Activated naive CD4-positive, alpha-beta T cell treated with anti-CD3 and anti-CD28 coated beads, Interleukin-2, amount 50 U/mL, for 24 hours (primary cell): ENCODE measurements at regions not wholly inside any gene's neighbourhood (a gene's known extent, or its start where the extent isn't known, plus 50 kb on each side); places are given as distances from the start of the nearest gene placed in this dataset.

Experiments
- H3K27ac Mint-ChIP-seq: one replicate; pipeline ENCODE4 v1.8.0; 2021; ENCODE audit warnings: mild to moderate bottlenecking, mixed read lengths
- H3K27me3 Mint-ChIP-seq: one replicate; pipeline ENCODE4 v1.8.0; 2021; ENCODE audit warnings: mixed read lengths
- H3K36me3 Mint-ChIP-seq: one replicate; pipeline ENCODE4 v1.8.0; 2021; ENCODE audit warnings: mixed read lengths
- H3K4me1 Mint-ChIP-seq: one replicate; pipeline ENCODE4 v1.8.0; 2021; ENCODE audit warnings: mixed read lengths
- H3K4me3 Mint-ChIP-seq: one replicate; pipeline ENCODE4 v1.8.0; 2021; ENCODE audit warnings: mild to moderate bottlenecking, mixed read lengths
- H3K9me3 Mint-ChIP-seq: one replicate; pipeline ENCODE4 v1.8.0; 2021; ENCODE audit warnings: mixed read lengths

GRCh38 chr9:95648225-95648624, 131.5 kb upstream of the PTCH1 start:
- H3K9me3 Mint-ChIP-seq: no peaks in the 10 kb centered on the region
- H3K36me3 Mint-ChIP-seq: no peaks in the 10 kb centered on the region
- H3K4me1 Mint-ChIP-seq: no peaks in the 10 kb centered on the region
- no peaks in the 10 kb centered on the region for H3K27me3 Mint-ChIP-seq
- no peak overlapping the region for H3K27ac Mint-ChIP-seq
- H3K4me3 Mint-ChIP-seq: no peak overlapping the region

DNA sequence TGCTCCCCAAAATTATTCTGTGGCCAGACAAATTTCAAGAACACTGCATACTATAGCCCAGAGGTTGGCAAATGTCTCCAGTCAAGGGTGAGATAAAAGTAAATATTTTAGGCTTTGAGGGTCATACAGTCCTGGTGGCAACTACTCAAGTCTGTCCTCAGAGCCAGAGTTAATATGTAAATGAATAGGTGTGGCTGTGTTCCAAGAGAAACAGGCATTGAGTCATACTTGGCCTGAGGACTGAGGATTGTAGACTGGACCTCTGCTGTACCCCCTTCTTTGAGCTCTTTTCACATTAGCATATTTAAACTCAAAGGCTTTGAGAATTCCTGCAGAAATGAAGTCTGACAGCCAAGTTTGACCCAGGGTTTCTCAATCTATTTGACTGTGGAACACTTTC, 129.2 kb upstream of the PTCH1 start:
- H3K36me3 Mint-ChIP-seq: no peaks in the 10 kb centered on the region
- no peak overlapping the region for H3K27ac Mint-ChIP-seq

DNA sequence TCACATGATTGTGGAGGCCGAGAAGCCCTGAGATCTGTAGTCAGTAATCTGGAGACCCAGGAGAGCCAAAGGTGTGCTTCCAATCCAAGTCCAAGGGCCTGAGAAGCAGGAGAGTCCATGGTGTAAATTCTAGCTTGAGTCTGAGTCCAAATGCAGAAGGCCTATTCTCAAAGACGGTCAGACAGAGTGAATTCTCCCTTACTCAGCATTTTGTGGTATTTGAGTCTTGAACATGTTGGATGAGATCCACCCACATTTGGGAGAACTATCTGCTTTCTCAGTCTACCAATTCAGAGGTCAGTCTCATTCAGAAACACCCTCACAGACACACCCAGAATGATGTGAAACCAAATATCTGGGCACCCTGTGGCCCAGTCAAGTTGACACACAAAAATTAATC, 128.8 kb upstream of the PTCH1 start:
- no peaks in the 10 kb centered on the region for H3K27me3 Mint-ChIP-seq

More for the DNA sequence above, 129.2 kb upstream of the PTCH1 start:
- H3K4me1 Mint-ChIP-seq: no peaks in the 10 kb centered on the region
- no peaks in the 10 kb centered on the region for H3K9me3 Mint-ChIP-seq
- no peak overlapping the region for H3K4me3 Mint-ChIP-seq
- H3K27me3 Mint-ChIP-seq: no peaks in the 10 kb centered on the region

GRCh38 chr9:95644377-95644776, 127.6 kb upstream of the PTCH1 start:
- Mint-ChIP-seq H3K36me3 (no peaks in the 10 kb centered on the region), H3K4me1 (no peaks in the 10 kb centered on the region), H3K4me3 (no peak overlapping the region), H3K9me3 (no peaks in the 10 kb centered on the region), H3K27ac (no peak overlapping the region), H3K27me3 (no peaks in the 10 kb centered on the region)

More for the DNA sequence above, 128.8 kb upstream of the PTCH1 start:
- no peaks in the 10 kb centered on the region for H3K4me1 Mint-ChIP-seq
- H3K27ac Mint-ChIP-seq: no peak overlapping the region
- H3K9me3 Mint-ChIP-seq: no peaks in the 10 kb centered on the region
- H3K36me3 Mint-ChIP-seq: no peaks in the 10 kb centered on the region
- H3K4me3 Mint-ChIP-seq: no peak overlapping the region

GRCh38 chr9:95643619-95644018, 126.8 kb upstream of the PTCH1 start:
- Mint-ChIP-seq H3K27me3 (no peaks in the 10 kb centered on the region), H3K9me3 (no peaks in the 10 kb centered on the region), H3K4me3 (no peak overlapping the region), H3K36me3 (no peaks in the 10 kb centered on the region), H3K4me1 (no peaks in the 10 kb centered on the region), H3K27ac (no peak overlapping the region)

- Mint-ChIP-seq H3K27me3 (no peaks in the 10 kb centered on the region), H3K4me1 (no peaks in the 10 kb centered on the region), H3K27ac (no peak overlapping the region), H3K9me3 (no peaks in the 10 kb centered on the region), H3K36me3 (no peaks in the 10 kb centered on the region), H3K4me3 (no peak overlapping the region)
Measured at GRCh38 chr9:95642189-95642588, 125.4 kb upstream of the PTCH1 start.

DNA sequence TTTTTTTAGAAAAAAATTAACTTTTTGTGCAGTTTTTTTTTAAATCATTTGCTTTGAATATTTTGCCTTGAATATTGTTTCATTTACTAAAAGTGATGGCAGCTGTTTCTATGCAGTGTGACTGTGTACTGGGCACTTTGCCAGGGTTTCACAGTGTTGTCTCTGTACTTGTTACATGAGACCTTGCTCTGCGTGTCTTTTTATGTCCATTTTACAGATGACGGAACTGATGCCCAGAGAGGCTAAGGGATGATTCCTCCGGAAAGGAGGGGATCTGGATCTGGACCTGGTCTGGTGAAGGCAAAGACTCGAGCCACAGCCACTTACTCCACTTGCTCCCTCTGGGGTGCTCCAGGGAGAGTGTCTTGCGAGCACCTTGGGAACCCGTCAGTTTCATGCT, 124.8 kb upstream of the PTCH1 start:
- H3K27me3 Mint-ChIP-seq: no peaks in the 10 kb centered on the region
- no peaks in the 10 kb centered on the region for H3K9me3 Mint-ChIP-seq
- H3K4me3 Mint-ChIP-seq: no peak overlapping the region
- H3K36me3 Mint-ChIP-seq: no peaks in the 10 kb centered on the region
- H3K27ac Mint-ChIP-seq: no peak overlapping the region
- H3K4me1 Mint-ChIP-seq: no peaks in the 10 kb centered on the region

GRCh38 chr9:95640336-95640735, 123.6 kb upstream of the PTCH1 start:
- H3K36me3 Mint-ChIP-seq: no peaks in the 10 kb centered on the region
- H3K9me3 Mint-ChIP-seq: no peaks in the 10 kb centered on the region
- H3K4me1 Mint-ChIP-seq: no peaks in the 10 kb centered on the region
- H3K27ac Mint-ChIP-seq: no peak overlapping the region
- H3K4me3 Mint-ChIP-seq: no peak overlapping the region
- no peaks in the 10 kb centered on the region for H3K27me3 Mint-ChIP-seq

DNA sequence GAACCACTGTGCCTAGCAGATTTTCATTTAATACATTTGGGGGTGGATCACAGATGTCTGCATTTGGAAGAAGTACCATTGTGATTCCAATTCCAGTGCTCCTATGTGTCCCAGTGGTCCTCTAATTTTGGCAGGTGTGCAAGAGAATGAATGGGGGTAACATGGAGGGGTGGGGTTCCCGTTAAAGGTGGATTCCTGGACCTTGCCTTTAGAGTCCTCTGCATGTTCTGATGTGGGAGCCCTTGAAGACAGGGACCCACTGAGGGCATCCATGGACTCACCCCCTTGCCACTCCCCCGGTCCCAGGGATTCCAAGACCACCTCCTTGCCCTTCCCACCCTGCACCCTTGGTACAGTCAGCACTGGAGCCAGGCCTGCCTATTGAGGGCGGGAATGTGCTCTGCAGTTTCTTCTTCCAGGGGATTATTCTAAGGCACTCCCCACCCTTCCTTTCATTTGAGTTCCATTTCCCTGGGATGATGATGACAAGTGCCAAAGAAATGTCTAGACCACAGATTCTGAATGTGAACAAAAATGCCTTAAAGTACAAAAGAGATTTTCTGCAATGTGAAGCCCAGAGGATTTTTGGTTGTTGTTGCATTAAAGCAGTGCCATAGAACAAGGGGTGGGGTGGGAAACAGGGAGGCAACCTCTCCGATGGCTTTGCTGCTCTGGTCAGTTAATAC, 119.4 kb upstream of the PTCH1 start:
- Mint-ChIP-seq H3K27me3 (no peaks in the 10 kb centered on the region), H3K4me1 (no peaks in the 10 kb centered on the region), H3K27ac (no peak overlapping the region), H3K36me3 (no peaks in the 10 kb centered on the region), H3K4me3 (no peak overlapping the region), H3K9me3 (no peaks in the 10 kb centered on the region)

GRCh38 chr9:95634536-95634935, 117.8 kb upstream of the PTCH1 start:
- Mint-ChIP-seq H3K9me3 (no peaks in the 10 kb centered on the region), H3K4me3 (no peak overlapping the region), H3K27me3 (no peaks in the 10 kb centered on the region), H3K4me1 (no peaks in the 10 kb centered on the region), H3K27ac (no peak overlapping the region), H3K36me3 (peaks cover 2% of the 10 kb centered on the region)

- no peaks in the 10 kb centered on the region for H3K27me3 Mint-ChIP-seq
- no peaks in the 10 kb centered on the region for H3K4me1 Mint-ChIP-seq
- no peak overlapping the region for H3K4me3 Mint-ChIP-seq
- H3K9me3 Mint-ChIP-seq: no peaks in the 10 kb centered on the region
- H3K36me3 Mint-ChIP-seq: peaks cover 2% of the 10 kb centered on the region
- no peak overlapping the region for H3K27ac Mint-ChIP-seq
Measured at GRCh38 chr9:95634114-95634513, 117.3 kb upstream of the PTCH1 start.

- no peaks in the 10 kb centered on the region for H3K9me3 Mint-ChIP-seq
- no peak overlapping the region for H3K27ac Mint-ChIP-seq
- H3K36me3 Mint-ChIP-seq: peaks cover 7% of the 10 kb centered on the region
- no peak overlapping the region for H3K4me3 Mint-ChIP-seq
- peaks cover 23% of the 10 kb centered on the region for H3K4me1 Mint-ChIP-seq
- no peaks in the 10 kb centered on the region for H3K27me3 Mint-ChIP-seq
Measured at GRCh38 chr9:95629585-95629984, 112.8 kb upstream of the PTCH1 start.

DNA sequence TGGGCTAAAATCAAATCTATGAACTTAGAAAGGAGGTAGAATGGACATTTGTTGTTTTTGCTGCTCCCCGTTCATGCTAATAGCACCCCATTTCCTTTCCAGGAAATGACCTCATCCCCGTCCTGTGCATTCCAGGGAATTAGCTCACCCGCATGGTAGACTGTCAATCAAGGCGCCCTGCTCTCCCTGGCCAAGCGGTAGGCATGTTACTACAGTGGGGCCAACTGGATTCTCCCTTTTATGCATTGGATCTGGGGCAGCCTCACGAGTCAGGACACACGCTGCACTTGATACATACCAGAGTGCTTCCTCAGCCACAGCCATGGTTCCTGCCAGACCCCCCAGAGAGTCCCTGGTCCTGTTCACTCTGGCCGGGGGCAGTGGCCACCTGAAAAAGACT, 111.0 kb upstream of the PTCH1 start:
- Mint-ChIP-seq H3K27me3 (no peaks in the 10 kb centered on the region), H3K9me3 (no peaks in the 10 kb centered on the region)

DNA sequence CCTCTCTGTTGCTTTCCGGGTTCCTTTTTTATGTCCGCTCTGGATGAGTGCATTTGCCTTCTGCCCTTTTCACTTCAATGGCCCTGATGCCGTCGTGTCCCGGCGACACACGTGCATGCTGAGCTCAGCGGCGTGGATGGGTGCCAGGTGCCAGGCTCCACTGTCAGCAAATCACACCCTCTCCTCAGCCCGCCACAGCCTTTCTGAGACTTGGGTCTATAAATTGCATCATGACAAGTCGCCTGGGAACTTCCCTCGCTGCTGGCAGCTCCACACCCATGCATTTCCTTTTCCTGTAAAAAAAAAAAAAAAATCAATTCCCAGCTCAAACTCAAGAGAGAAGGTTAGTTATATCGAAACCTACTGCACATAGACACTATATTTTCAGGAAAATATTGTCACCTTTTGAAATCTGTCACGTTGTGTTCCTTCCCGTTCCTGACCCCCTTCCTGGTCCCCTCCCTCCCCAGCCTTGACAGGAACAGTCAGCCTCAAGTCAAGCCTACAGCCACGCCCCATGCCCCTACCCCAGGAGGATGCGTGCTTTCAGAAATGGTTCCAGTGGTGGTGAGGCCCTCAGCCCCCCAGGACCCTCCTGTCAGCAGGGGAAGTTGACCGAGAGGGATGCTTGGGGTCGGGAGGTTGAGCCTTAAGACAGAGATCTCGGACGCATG, 110.3 kb upstream of the PTCH1 start:
- peaks cover 29% of the 10 kb centered on the region for H3K4me1 Mint-ChIP-seq
- H3K36me3 Mint-ChIP-seq: peaks cover 7% of the 10 kb centered on the region
- H3K27ac Mint-ChIP-seq: peak overlapping the region; percentile 65
- no peaks in the 10 kb centered on the region for H3K27me3 Mint-ChIP-seq
- no peaks in the 10 kb centered on the region for H3K9me3 Mint-ChIP-seq
- peak overlapping the region; percentile 57 for H3K4me3 Mint-ChIP-seq

More for the DNA sequence above, 111.0 kb upstream of the PTCH1 start:
- no peak overlapping the region for H3K4me3 Mint-ChIP-seq
- H3K4me1 Mint-ChIP-seq: peaks cover 29% of the 10 kb centered on the region
- no peak overlapping the region for H3K27ac Mint-ChIP-seq
- peaks cover 7% of the 10 kb centered on the region for H3K36me3 Mint-ChIP-seq

- H3K9me3 Mint-ChIP-seq: no peaks in the 10 kb centered on the region
- peaks cover 29% of the 10 kb centered on the region for H3K4me1 Mint-ChIP-seq
- peaks cover 7% of the 10 kb centered on the region for H3K36me3 Mint-ChIP-seq
- H3K27me3 Mint-ChIP-seq: no peaks in the 10 kb centered on the region
- no peak overlapping the region for H3K27ac Mint-ChIP-seq
- H3K4me3 Mint-ChIP-seq: no peak overlapping the region
Measured at GRCh38 chr9:95626341-95626740, 109.6 kb upstream of the PTCH1 start.

DNA sequence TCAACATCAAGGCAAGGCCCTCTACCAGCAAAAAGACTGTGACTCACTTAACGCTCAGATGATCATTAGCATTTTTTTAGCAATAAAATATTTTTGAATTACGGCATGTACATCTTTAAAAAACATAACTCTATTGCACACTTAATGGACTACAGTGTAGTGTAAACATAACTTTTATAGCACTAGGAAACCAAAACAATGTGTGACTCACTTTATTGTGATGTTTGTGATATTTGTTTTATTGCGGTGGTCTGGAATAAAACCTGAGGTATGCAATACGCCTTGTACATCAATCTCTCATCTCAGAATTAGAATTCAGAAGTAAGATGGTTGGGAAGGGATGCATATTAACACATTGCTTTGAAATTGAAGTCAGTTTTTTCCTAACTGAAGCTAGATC, 106.9 kb upstream of the PTCH1 start:
- Mint-ChIP-seq H3K9me3 (no peaks in the 10 kb centered on the region), H3K27ac (no peak overlapping the region), H3K36me3 (peaks cover 5% of the 10 kb centered on the region), H3K4me1 (peaks cover 29% of the 10 kb centered on the region), H3K4me3 (no peak overlapping the region), H3K27me3 (no peaks in the 10 kb centered on the region)

GRCh38 chr9:95620722-95621121, 104.0 kb upstream of the PTCH1 start:
- H3K27me3 Mint-ChIP-seq: peaks cover 1% of the 10 kb centered on the region
- H3K36me3 Mint-ChIP-seq: no peaks in the 10 kb centered on the region
- no peak overlapping the region for H3K27ac Mint-ChIP-seq
- H3K4me1 Mint-ChIP-seq: peaks cover 11% of the 10 kb centered on the region
- H3K4me3 Mint-ChIP-seq: no peak overlapping the region
- no peaks in the 10 kb centered on the region for H3K9me3 Mint-ChIP-seq
